ENCODE measurements at regions not wholly inside any gene's neighbourhood (a gene's known extent, or its start where the extent isn't known, plus 50 kb on each side); places are given as distances from the start of the nearest gene placed in this dataset.

- DNase-seq, result no peak
These were observed 1121.1 kb upstream of the ADGRL3 start for GRCh38 chr4:60078984-60079383.

- DNase-seq, result no peak
These were observed 1118.3 kb upstream of the ADGRL3 start for GRCh38 chr4:60081839-60082238.

- no peak for DNase-seq
These were observed 1111.2 kb upstream of the ADGRL3 start for GRCh38 chr4:60088807-60089486.

- no peak for DNase-seq
These were observed 1110.4 kb upstream of the ADGRL3 start for GRCh38 chr4:60089546-60090273.

- no peak for DNase-seq
These were observed 1103.5 kb upstream of the ADGRL3 start for GRCh38 chr4:60096676-60097075.

GRCh38 chr4:60116592-60116991, 1083.5 kb upstream of the ADGRL3 start:
- no peak for DNase-seq

GRCh38 chr4:60117726-60118323, 1082.3 kb upstream of the ADGRL3 start:
- no peak for DNase-seq

GRCh38 chr4:60122820-60123219, 1077.3 kb upstream of the ADGRL3 start:
- no peak for DNase-seq

- DNase-seq, result no peak
These were observed 1071.2 kb upstream of the ADGRL3 start for GRCh38 chr4:60128888-60129287.

GRCh38 chr4:60129740-60130139, 1070.4 kb upstream of the ADGRL3 start:
- no peak for DNase-seq

- DNase-seq, result no peak
These were observed 1066.8 kb upstream of the ADGRL3 start for GRCh38 chr4:60133375-60133774.

- DNase-seq, result no peak
These were observed 1066.0 kb upstream of the ADGRL3 start for GRCh38 chr4:60134099-60134498.

GRCh38 chr4:60155088-60155487, 1045.0 kb upstream of the ADGRL3 start:
- DNase-seq, result no peak

GRCh38 chr4:60173103-60173502, 1027.0 kb upstream of the ADGRL3 start:
- no peak for DNase-seq

GRCh38 chr4:60173718-60174117, 1026.4 kb upstream of the ADGRL3 start:
- no peak for DNase-seq

- DNase-seq, result no peak
These were observed 1024.9 kb upstream of the ADGRL3 start for GRCh38 chr4:60175241-60175640.

- no peak for DNase-seq
These were observed 1012.7 kb upstream of the ADGRL3 start for GRCh38 chr4:60187428-60187827.

- no peak for DNase-seq
These were observed 1010.8 kb upstream of the ADGRL3 start for GRCh38 chr4:60189286-60189685.

GRCh38 chr4:60194214-60194613, 1005.9 kb upstream of the ADGRL3 start:
- DNase-seq, result no peak

GRCh38 chr4:60195256-60195655, 1004.9 kb upstream of the ADGRL3 start:
- DNase-seq, result no peak

- DNase-seq, result peak; percentile 3
These were observed 999.0 kb upstream of the ADGRL3 start for GRCh38 chr4:60201052-60201673.

GRCh38 chr4:60209588-60209987, 990.5 kb upstream of the ADGRL3 start:
- DNase-seq, result no peak

GRCh38 chr4:60215906-60216305, 984.2 kb upstream of the ADGRL3 start:
- no peak for DNase-seq

GRCh38 chr4:60216752-60217151, 983.4 kb upstream of the ADGRL3 start:
- no peak for DNase-seq
